HCT116 (cell line): ENCODE measurements at regions not wholly inside any gene's neighbourhood (a gene's known extent, or its start where the extent isn't known, plus 50 kb on each side); places are given as distances from the start of the nearest gene placed in this dataset.

Experiments
- ATAC-seq: fragments of 200-7000 bp; cut with Tn5 transposase; 2 replicates; pipeline ENCODE4 v1.9.1; 2020; ENCODE audit warnings: mild to moderate bottlenecking, moderate library complexity
- BruUV-seq: library from RNA; stranded (reverse); fragments of 400-500 nt; replicated peaks from 2 replicates; lab custom pipeline; 2021; lab: Mats Ljungman, UMichigan
- CTCF ChIA-PET: fragments of 300-600 bp; sonication (Branson Sonifier 250); formaldehyde crosslinking; loops from one replicate; lab custom pipeline; 2021; ENCODE audit warnings: antibody characterized with exemption; lab: Charles Lee
- POLR2A ChIA-PET: fragments of 300-600, 350-600 bp; sonication (Branson Sonifier 250); formaldehyde crosslinking; loops from one replicate; lab custom pipeline; 2021; ENCODE audit warnings: antibody characterized with exemption; lab: Charles Lee
- RAD21 ChIA-PET, 2 experiments: fragments of 300-600 bp; sonication (Branson Sonifier 250); formaldehyde crosslinking; loops; one replicate each; lab custom pipeline; 2023; ENCODE audit warnings: low total read pairs in 2 of 2; ENCODE audit not compliant: uncharacterized antibody in 2 of 2, unreplicated experiment in 2 of 2, low non-redundant PET in 1 of 2; lab: Charles Lee
- DNase-seq: peaks from one replicate; pipeline ENCODE4 v3.0.0-alpha.2; 2010; ENCODE audit warnings: low read depth, low spot score
- H2AFZ ChIP-seq: fragments of 200-600 bp; shearing (Covaris generic), sonication (generic); 2 replicates; pipeline ENCODE4 v1.6.1; 2017; ENCODE audit warnings: low read depth, mixed run types, mixed read lengths, antibody characterized with exemption, low read length; ENCODE audit not compliant: poor library complexity, severe bottlenecking
- H3K27ac ChIP-seq: 2 replicates; pipeline ENCODE4 v1.5.1; 2012; ENCODE audit warnings: low read depth, low read length
- H3K27me3 ChIP-seq: fragments of 200-600 bp; sonication (generic); 2 replicates; pipeline ENCODE4 v1.6.1; 2016; ENCODE audit warnings: mixed run types, low read length, mixed read lengths; ENCODE audit not compliant: insufficient read depth
- H3K36me3 ChIP-seq, 2 experiments: fragments of 200-500 bp in 1 of 2; fragments of 200-600 bp in 1 of 2; sonication (Bioruptor generic) in 1 of 2; sonication (generic) in 1 of 2; 2 replicates each; pipeline versions ENCODE4 v1.5.1 to v1.6.1; 2014 to 2016; ENCODE audit warnings: low read length in 2 of 2, inconsistent platforms in 1 of 2, mixed read lengths in 1 of 2, mixed run types in 1 of 2; ENCODE audit not compliant: insufficient read depth in 2 of 2, control insufficient read depth in 1 of 2
- H3K4me1 ChIP-seq, 2 experiments: fragments of 200-600 bp in 1 of 2; sonication (generic) in 1 of 2; 2 replicates each; pipeline versions ENCODE4 v1.5.1 to v1.6.1; 2012 to 2017; ENCODE audit warnings: low read length in 2 of 2, inconsistent platforms in 1 of 2, mild to moderate bottlenecking in 1 of 2, mixed read lengths in 1 of 2, mixed run types in 1 of 2, moderate library complexity in 1 of 2; ENCODE audit not compliant: insufficient read depth in 2 of 2, control insufficient read depth in 1 of 2
- H3K4me2 ChIP-seq: fragments of 200-600 bp; sonication (generic); 2 replicates; pipeline ENCODE4 v1.6.1; 2017; ENCODE audit warnings: mixed run types, low read length, mixed read lengths
- H3K4me3 ChIP-seq, 2 experiments: fragments of 200-600 bp in 1 of 2; sonication (generic) in 1 of 2; replicated peaks in 1 of 2; 2 replicates each; pipeline ENCODE4 v1.5.1; 2011 to 2016; ENCODE audit warnings: low read length in 2 of 2, control low read depth in 1 of 2, low read depth in 1 of 2, mild to moderate bottlenecking in 1 of 2, mixed read lengths in 1 of 2, mixed run types in 1 of 2
- H3K79me2 ChIP-seq: fragments of 200-600 bp; sonication (generic); 2 replicates; pipeline ENCODE4 v1.6.1; 2017; ENCODE audit warnings: mild to moderate bottlenecking, mixed run types, low read length, moderate library complexity, mixed read lengths; ENCODE audit not compliant: insufficient read depth
- H3K9ac ChIP-seq: fragments of 200-600 bp; sonication (generic); 2 replicates; pipeline ENCODE4 v1.6.1; 2016; ENCODE audit warnings: low read length, mixed read lengths
- H3K9me2 ChIP-seq: fragments of 200-600 bp; sonication (generic), shearing (Covaris generic); 2 replicates; pipeline ENCODE4 v1.6.1; 2017; ENCODE audit warnings: mixed run types, mild to moderate bottlenecking, moderate library complexity; ENCODE audit not compliant: insufficient read depth
- H3K9me3 ChIP-seq, 2 experiments: fragments of 200-500 bp in 1 of 2; fragments of 200-600 bp in 1 of 2; sonication (Bioruptor generic) in 1 of 2; sonication (generic) in 1 of 2; 2 replicates each; pipeline ENCODE4 v1.6.1; 2014 to 2017; ENCODE audit warnings: low read length in 2 of 2, mixed read lengths in 2 of 2, inconsistent platforms in 1 of 2, low read depth in 1 of 2, mild to moderate bottlenecking in 1 of 2, mixed run types in 1 of 2, moderate library complexity in 1 of 2; ENCODE audit not compliant: control insufficient read depth in 1 of 2, insufficient read depth in 1 of 2
- H4K20me1 ChIP-seq: fragments of 200-600 bp; sonication (generic), shearing (Covaris generic); 2 replicates; pipeline ENCODE4 v1.6.1; 2017; ENCODE audit warnings: mixed run types, mild to moderate bottlenecking, moderate library complexity; ENCODE audit not compliant: insufficient read depth
- CEBPB ChIP-seq: IDR thresholded peaks from 2 replicates; pipeline ENCODE4 v1.6.1; 2012; ENCODE audit warnings: low read depth
- CTCF ChIP-seq, 3 experiments: fragments of 200-600 bp in 1 of 3; sonication (generic) in 1 of 3; IDR thresholded peaks in 2 of 3; conservative IDR thresholded peaks in 1 of 3; 2 replicates each; pipeline ENCODE4 v1.5.1; 2012 to 2017; ENCODE audit warnings: low read depth in 2 of 3, low read length in 2 of 3, antibody characterized with exemption in 1 of 3, borderline replicate concordance in 1 of 3, control low read depth in 1 of 3, mild to moderate bottlenecking in 1 of 3, mixed read lengths in 1 of 3, mixed run types in 1 of 3, moderate library complexity in 1 of 3; ENCODE audit not compliant: insufficient read depth in 1 of 3
- EGR1 ChIP-seq: IDR thresholded peaks from 2 replicates; pipeline ENCODE4 v1.6.1; 2012; ENCODE audit warnings: low read depth
- EZH2 ChIP-seq: fragments of 200-600 bp; sonication (generic); IDR thresholded peaks from 2 replicates; pipeline ENCODE4 v1.6.1; 2017; ENCODE audit warnings: antibody characterized with exemption, mixed run types
- EZH2phosphoT487 ChIP-seq: fragments of 200-600 bp; IDR thresholded peaks from 2 replicates; pipeline ENCODE4 v1.6.1; 2018; ENCODE audit warnings: antibody characterized with exemption, borderline replicate concordance
- FOSL1 ChIP-seq: IDR thresholded peaks from 2 replicates; pipeline ENCODE4 v1.6.1; 2012; ENCODE audit warnings: low read depth
- JUND ChIP-seq: IDR thresholded peaks from 2 replicates; pipeline ENCODE4 v1.6.1; 2012
- MAX ChIP-seq: IDR thresholded peaks from 2 replicates; pipeline ENCODE4 v1.6.1; 2012
- POLR2A ChIP-seq: IDR thresholded peaks from 2 replicates; pipeline ENCODE4 v1.7.0; 2011; ENCODE audit warnings: borderline replicate concordance; ENCODE audit not compliant: insufficient read depth, insufficient read length; ENCODE audit errors: extremely low read depth
- SIN3A ChIP-seq: IDR thresholded peaks from 2 replicates; pipeline ENCODE4 v1.6.1; 2012; ENCODE audit warnings: low read depth
- SRF ChIP-seq: IDR thresholded peaks from 2 replicates; pipeline ENCODE4 v1.6.1; 2012; ENCODE audit warnings: low read depth
- YY1 ChIP-seq: IDR thresholded peaks from 2 replicates; pipeline ENCODE4 v1.6.1; 2011; ENCODE audit warnings: low read length, low read depth, moderate library complexity, mild to moderate bottlenecking; ENCODE audit not compliant: insufficient replicate concordance; ENCODE audit errors: extremely low read depth
- ZBTB33 ChIP-seq: IDR thresholded peaks from 2 replicates; pipeline ENCODE4 v1.6.1; 2011; ENCODE audit warnings: mild to moderate bottlenecking, low read length, moderate library complexity; ENCODE audit not compliant: insufficient replicate concordance; ENCODE audit errors: extremely low read depth
- ZNF274 ChIP-seq: fragments of 200-500 bp; sonication (Bioruptor generic); IDR thresholded peaks from 2 replicates; pipeline ENCODE4 v1.6.1; 2014; ENCODE audit warnings: mild to moderate bottlenecking, low read depth, low read length, inconsistent platforms
- intact Hi-C: fragments of 100-400 bp; cut with micrococcal nuclease; formaldehyde crosslinking; loops from 2 replicates; pipeline ENCODE4 v1.10.0; 2022
- TF ChIP-seq, protein P1 (sequence below): IDR thresholded peaks from 2 replicates; pipeline ENCODE4 v1.6.1; 2012; ENCODE audit warnings: low read depth

DNA sequence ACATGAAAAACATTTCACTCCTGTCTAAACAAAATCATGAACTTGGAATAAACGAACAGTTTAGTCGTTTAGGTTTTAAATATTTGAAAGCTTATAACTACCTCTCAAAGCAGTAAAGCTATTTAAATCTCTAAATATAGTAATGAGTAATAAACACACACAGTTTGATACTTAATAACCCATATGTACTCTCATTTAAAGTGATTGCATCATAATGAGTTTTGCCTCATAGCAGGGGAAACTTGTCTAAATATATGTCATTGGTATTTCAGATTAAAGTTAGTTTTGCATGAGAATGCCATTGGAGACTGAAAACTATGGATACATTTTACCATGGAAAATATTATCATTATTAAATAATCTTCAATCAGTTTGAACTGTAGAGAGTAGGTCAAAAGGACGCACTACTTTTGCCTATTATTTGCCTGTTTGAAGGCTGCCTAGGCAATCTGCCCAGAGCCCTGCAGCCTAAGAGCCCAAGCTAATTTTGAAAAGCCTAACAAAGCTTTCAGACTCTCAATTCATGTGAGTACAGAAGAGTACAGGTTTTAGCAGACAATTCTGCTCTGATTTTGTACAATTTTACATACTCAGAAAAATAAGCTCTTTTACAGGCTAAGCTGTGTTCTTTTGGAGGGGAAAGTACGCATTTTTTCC, 632.8 kb downstream of the HACE1 start:
- DNase-seq (no peak), ATAC-seq (no peak)
- no peak overlapping the region for H3K4me2 ChIP-seq
- RAD21 ChIA-PET: no interaction called here
- H2AFZ ChIP-seq: no peak overlapping the region
- no peaks in the 10 kb centered on the region for H3K79me2 ChIP-seq
- TF ChIP-seq POLR2A: no peak
- no peak for TF ChIP-seq EGR1
- TF ChIP-seq YY1: no peak
- TF ChIP-seq FOSL1: no peak
- no peak for TF ChIP-seq ZNF274
- no peak for TF ChIP-seq ZBTB33
- TF ChIP-seq CEBPB: no peak
- no peak for TF ChIP-seq EZH2phosphoT487
- no peak for TF ChIP-seq SRF
- TF ChIP-seq EZH2: no peak
- TF ChIP-seq SIN3A: no peak
- TF ChIP-seq JUND: no peak
- no peak for TF ChIP-seq CTCF (IDR thresholded peaks at IDR 0.05 in 2 of 3, conservative IDR thresholded peaks at IDR 0.05 in 1 of 3; ENCODE audit: borderline replicate concordance in 1 of 3, insufficient read depth in 1 of 3, low read depth in 2 of 3, low read length in 2 of 3)
- TF ChIP-seq, protein P1, sequence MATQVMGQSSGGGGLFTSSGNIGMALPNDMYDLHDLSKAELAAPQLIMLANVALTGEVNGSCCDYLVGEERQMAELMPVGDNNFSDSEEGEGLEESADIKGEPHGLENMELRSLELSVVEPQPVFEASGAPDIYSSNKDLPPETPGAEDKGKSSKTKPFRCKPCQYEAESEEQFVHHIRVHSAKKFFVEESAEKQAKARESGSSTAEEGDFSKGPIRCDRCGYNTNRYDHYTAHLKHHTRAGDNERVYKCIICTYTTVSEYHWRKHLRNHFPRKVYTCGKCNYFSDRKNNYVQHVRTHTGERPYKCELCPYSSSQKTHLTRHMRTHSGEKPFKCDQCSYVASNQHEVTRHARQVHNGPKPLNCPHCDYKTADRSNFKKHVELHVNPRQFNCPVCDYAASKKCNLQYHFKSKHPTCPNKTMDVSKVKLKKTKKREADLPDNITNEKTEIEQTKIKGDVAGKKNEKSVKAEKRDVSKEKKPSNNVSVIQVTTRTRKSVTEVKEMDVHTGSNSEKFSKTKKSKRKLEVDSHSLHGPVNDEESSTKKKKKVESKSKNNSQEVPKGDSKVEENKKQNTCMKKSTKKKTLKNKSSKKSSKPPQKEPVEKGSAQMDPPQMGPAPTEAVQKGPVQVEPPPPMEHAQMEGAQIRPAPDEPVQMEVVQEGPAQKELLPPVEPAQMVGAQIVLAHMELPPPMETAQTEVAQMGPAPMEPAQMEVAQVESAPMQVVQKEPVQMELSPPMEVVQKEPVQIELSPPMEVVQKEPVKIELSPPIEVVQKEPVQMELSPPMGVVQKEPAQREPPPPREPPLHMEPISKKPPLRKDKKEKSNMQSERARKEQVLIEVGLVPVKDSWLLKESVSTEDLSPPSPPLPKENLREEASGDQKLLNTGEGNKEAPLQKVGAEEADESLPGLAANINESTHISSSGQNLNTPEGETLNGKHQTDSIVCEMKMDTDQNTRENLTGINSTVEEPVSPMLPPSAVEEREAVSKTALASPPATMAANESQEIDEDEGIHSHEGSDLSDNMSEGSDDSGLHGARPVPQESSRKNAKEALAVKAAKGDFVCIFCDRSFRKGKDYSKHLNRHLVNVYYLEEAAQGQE: no peak
- TF ChIP-seq MAX: no peak
- TF ChIP-seq, all 23 proteins: peak for 0
- Histone ChIP-seq H3K27ac (no peak overlapping the region), H3K9ac (no peak overlapping the region), H3K9me3 (no peaks in the 10 kb centered on the region), H4K20me1 (no peaks in the 10 kb centered on the region), H3K9me2 (no peaks in the 10 kb centered on the region), H3K4me1 (no peaks in the 10 kb centered on the region), H3K27me3 (no peaks in the 10 kb centered on the region), H3K4me3 (no peak overlapping the region), H3K36me3 (no peaks in the 10 kb centered on the region)
- intact Hi-C loops: no loop called here
- POLR2A ChIA-PET: no interaction called here
- no TSS peak for BruUV-seq
- CTCF ChIA-PET: no interaction called here
